NCI-H2029 (cell line): ENCODE measurements at regions not wholly inside any gene's neighbourhood (a gene's known extent, or its start where the extent isn't known, plus 50 kb on each side); places are given as distances from the start of the nearest gene placed in this dataset.
"Not testable (repeated sequence)": the region's sequence is repeated elsewhere in the genome, so short reads cannot be mapped to it uniquely, and the experiment has no call there.

Experiments used
- DNase-seq: peaks from one replicate; lab custom pipeline; 2025; lab: John Stamatoyannopoulos, UW

DNA sequence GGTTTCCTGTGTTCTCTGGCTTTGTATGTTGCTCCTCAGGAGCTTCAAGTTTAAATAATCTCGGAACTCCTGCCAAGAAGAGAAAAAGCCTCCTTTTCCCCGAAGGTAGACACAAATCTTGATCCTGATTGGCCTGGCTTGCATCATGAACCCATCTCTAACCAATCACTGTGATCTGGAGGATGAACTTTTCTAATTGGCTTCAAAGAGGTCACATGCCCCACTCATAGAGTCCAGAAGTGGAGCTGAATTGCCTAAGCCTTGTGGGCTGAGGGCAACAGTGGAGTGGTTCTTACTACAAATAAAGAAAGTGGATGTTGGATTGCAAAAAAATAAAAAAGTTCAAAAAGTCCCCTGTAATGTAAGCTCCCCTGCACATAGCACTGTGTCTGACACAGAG, 245.9 kb downstream of the MID1IP1 start:
- DNase-seq = no peak

DNA sequence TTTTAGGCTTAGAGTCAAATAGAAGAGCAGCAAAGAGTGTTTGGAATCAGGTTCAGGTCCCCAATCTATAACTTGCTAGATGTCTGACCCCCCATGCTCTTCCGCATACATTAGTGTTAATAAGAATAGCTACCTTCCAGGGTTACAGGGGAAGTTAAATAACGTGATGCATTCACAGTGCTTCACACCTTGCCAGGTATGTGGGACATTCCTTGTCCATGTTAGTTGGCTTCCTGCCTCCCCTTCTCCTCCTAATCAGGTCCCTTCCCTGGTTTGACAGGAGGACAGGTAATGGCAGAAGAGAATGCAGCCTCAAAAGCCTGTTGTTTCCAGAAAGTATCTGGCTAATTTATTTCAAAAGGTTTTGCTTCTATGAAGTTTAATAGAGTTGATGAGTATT, 248.7 kb downstream of the MID1IP1 start:
- no peak for DNase-seq

DNA sequence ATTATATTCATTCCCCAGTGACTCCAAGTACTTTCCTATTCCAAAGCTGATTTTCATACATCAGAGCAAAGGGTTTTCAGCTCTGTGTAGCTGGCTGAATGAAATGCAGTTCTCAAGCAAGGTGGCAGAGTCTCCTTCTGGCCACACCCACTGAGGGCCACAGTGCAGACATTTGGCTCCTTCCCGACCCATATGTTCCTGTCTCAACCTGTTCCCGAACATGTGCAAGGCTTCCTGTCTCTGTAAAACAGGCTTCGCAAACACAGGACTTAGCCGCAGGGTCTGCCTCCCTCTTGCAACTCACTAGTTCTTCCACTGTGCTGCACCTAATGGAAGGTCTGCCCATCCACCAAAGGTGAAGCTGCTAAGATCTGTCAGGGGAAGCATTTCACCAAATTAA, 249.2 kb downstream of the MID1IP1 start:
- no peak for DNase-seq

DNA sequence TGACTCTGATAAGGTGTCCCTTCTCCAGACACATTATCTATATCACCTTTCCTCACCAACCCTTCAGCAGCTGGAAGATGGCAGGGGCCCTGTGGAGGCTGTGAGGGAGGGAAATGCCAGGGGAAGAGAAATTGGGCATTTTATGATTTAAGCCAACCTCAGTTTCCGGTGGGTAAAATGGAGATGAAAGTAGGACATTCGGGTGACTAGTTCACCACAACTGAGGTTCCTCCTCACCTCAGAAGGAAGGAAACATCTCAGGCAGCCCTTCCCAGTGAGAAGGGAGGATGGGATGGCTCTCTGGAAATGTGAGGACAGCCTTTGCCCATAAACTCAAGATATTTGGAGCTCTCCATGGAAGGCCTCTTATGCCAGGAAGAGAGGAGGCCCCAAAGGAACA, 251.5 kb downstream of the MID1IP1 start:
- no peak for DNase-seq

DNA sequence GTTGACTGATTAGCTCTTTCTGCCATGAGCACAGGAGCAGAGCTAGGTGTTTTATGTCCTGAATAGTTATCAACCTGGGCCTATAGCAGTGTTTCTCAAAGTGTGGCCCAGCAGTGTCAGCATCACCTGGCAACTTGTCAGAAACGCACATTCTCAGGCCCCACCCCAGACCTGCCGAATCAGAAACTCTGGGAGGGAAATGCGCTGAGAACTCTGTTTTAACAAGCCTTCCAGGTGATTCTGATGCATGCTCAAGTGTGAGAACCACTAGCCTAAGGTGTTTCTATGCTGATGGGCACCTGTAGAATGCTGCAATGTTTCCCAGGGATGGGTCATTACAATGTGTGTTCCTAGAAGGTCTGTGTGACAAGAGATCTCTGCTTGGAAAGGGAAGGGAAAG, 257.5 kb downstream of the MID1IP1 start:
- no peak for DNase-seq

DNA sequence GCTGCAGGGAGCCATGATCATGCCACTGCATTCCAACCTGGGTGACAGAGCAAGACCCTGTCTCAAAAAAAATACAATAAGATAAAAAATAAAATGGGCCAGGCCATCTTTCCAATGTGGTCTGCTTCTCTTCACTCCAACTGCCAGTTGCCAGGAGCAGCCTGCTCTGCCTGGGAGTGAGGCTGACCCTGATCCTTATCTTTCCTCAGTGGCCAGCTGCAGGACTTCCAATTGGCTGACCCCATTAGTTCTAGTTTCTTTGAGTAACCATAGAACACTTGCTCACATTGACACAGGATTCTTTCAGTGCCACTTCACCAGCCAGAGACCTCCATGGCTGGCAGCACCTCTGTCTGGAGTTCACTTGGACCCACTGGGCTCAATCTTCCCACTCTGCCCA, 258.6 kb downstream of the MID1IP1 start:
- DNase-seq = no peak

DNA sequence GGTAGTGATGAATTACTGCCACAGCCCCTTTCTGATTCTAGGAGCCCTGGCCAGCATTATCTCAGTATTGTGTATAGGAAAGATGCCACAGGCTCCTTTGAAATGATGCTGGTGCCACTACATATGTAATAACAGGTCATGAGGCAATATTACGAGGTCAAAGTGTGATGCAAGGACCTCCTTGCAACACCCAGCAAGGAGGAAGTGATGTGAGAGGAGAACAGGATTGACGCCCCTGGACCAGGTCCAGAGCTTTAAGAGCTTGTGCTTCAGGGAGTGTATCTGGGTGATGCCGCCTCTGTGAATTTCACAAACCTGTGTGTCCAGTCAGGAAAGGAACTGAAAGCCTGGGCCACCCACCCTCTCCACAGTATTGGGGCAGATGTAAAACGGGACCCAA, 261.8 kb downstream of the MID1IP1 start:
- DNase-seq = peak; percentile 59

DNA sequence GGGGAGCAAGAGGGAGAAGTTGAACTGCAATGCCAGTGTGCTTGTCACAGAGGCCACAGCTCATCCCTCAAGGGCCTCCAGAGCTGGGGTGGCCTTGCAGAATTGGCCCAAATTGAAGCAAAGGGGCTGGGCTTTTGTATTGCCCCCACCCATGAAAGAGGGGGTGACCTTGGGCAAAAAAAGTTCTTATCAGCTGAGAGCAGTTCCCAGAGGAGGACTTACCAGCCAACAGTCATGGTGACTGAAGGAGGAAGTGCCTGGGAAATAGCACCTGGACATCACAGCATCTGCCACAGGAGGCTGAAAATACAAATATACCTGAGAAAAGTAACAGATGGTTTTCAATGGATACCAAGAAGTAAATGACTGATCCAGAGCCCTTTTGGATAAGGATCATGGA, 262.4 kb downstream of the MID1IP1 start:
- DNase-seq = no peak

DNA sequence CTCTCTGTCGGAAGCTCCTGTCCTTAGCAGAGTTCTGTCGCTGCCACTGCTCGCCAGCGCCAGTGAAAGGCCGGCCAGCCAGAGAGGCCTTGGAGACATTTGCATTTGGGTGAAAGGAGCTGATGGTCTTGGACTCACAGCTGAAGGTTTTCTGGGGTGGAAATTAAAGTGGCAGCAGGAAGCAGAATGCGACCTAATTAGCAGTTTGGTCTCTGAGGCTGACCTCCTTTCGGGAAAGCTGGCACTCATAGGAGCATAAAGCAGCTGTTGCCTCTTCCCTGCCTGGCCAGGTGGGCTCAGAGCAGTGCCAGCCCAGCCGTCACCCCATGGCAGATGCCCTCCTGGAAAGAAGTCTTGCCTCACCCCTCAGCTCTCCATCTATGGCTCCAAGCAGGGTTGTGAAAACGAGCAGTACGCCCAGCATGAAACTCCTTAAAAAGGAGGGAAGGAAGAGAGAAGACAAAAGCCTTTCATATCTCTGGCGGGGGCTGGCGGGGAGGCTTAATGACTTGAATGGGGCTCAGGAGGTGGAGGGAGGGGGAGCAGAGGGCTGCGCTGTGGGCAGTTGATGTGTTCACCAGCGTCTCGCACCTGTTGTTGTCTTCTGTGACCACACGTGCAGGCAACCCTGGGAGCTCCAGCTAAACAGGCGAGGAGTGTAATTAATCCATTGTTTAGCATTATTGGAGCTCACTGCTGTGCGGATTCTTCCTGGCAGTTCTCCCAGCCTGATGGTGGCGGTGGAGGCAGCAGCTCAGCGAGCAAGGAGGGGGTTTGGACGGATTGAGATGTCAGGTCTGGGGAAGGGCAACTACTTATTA, 264.0 kb downstream of the MID1IP1 start:
- peak; percentile 61 for DNase-seq

DNA sequence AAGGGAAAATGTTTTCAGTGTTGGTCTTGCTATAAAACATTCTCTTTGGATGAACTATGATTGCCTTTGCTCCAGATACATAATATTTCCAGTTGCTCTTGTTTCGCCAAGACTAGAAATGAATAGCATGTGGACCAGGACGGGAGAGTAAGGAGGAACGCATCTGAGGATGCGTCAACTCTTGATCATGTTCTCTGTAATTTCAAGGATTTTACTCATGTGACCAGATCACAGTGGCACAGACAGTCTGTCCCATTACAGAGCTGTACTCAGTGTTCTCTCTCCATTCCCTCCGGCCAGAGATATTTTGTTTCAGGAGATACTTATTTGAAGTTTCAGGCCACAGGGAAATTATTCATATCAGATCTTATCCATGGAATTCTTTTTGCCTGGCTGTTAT, 266.6 kb downstream of the MID1IP1 start:
- no peak for DNase-seq

DNA sequence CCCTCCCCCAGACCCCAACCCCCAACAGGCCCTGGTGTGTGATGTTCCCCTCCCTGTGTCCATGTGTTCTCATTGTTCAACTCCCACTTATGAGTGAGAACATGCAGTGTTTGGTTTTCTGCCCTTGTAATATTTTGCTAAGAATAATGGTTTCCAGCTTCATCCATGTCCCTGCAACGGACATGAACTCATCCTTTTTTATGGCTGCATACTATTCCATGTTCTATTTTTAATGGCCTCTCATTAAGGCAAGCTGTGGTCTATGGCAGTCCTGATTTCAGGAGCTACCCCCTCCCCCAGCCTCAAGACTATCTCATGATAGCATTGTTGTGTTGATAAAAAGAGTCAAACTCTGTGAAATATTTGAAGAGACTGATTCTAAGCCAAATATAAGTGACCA, 267.4 kb downstream of the MID1IP1 start:
- DNase-seq = not testable (repeated sequence)

DNA sequence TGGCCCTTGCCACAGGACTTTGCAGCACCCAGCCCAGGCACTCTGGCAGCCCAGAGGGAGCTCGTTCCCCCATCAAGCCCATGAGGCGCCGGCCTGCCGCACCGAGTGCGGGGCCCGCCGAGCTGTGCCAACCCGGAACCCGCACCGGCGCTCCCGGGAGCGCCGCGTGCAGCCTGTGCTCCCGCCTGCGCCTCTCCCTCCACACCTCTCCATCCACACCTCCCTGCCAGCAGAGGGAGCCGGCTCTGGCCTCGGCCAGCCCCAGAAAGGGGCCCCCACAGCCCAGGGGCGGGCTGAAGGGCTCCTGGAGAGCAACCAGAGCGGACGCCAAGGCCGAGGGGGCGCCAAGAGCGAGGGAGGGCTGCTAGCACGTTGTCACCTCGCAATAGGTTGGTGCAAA, 268.8 kb downstream of the MID1IP1 start:
- DNase-seq = no peak

DNA sequence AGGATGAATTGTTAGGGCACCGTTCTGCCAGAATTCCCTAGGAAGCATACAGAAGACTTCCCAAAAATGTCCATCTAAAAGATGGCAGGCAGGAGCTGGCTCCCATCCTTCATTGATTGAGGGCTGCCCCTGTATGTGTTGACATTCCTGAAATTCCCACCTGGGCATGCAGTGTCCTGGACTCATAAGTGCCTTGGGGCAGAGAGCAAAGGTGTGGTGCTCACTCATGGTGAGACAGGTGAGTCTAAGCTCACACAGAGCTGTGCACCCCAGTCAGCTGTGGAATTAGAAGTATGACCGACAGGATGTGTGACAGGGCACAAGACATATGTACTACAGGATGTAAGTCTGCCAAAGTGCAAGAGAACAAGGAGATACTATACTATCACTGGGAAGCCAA, 271.9 kb downstream of the MID1IP1 start:
- DNase-seq = no peak

DNA sequence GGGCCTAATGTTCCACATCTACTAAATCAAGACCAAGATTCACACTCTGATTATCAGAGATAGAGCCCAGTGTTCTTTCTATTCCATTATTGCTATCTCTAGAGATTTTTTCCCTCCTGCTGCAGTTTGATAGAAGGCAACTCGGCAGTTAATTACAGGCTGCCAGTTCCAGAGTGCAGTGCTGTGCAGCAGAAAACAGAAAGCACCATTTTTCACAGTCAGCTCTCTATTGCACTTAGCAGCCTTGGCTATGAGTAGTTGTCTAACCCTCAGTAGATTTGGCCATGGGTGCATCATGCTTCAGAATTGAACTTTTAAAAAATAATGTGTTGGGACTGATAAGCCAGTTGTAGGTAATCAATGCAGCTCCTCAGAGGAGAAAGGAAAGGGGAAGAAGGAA, 295.3 kb downstream of the MID1IP1 start:
- DNase-seq = no peak

DNA sequence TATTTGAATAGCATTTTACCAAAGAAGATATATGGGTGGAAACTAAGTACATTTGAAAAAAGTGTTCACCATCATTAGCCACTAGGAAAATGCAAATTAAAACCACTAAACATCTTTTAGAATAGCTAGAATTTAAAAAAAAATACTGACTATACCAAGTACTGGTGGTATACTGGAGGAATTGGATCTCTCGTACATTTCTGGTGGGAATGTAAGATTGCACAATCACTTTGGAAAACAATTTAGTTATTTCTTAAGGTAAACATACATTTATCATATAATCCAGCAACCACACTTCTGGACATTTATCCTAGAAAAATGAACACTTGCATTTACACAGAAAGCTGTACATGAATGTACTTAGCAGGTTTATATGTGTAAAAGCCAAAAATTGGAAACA, 303.5 kb downstream of the MID1IP1 start:
- DNase-seq = no peak

DNA sequence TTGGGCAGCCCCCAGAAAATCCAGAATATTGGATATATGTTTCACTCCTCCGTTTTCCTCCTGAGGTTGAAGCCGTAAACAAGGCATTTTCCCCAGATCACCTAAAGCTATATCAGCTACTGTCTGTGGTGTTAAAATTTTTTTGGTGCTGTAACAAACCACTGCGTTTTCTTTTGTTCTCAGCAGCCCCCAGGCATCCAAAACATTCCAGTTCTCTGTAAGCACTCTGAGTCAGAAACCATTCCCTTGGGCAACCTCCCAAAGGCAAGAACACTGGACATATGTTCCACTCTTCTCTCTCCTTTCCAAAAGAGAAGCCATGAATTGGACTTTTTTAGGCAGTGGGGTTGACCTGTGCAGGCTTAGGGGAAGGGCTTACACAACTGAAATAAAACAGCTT, 310.9 kb downstream of the MID1IP1 start:
- DNase-seq = no peak

DNA sequence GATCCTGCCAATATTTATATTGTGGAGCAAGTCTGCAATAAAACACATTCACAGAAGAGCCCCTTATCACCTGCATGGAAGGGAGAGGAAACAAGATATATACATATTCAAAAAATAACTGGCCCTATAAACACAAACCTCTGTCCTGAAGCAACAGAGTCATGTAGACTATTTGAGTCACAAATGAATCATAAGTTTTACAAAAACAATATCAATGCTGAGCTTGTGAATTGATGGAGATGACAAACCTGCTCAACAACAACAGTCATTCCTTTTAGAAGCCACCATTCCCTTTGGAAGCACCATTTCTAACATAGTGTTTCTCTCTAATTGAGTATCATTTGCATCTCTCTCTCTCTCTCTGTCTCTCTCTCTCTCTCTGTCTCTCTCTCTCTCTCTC, 313.9 kb downstream of the MID1IP1 start:
- DNase-seq = no peak

DNA sequence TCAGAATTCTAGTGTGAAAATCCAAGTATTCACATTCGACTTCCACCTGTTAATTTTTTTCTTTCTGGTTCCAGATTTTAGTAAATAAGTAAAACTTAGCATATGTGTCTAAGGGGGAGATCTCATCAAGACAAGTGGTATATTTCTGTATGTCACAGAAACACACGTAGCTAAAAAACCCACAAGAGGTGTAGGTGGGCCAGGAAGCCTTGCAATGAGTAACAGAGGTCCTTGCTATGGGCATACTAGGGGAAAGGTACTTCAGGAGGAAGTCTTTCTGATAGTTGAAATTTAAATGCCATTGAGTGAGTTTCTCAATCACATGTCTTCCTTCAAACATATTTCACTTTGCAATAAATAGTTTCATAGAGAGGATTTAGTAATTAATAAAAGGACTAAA, 315.8 kb downstream of the MID1IP1 start:
- DNase-seq = no peak

DNA sequence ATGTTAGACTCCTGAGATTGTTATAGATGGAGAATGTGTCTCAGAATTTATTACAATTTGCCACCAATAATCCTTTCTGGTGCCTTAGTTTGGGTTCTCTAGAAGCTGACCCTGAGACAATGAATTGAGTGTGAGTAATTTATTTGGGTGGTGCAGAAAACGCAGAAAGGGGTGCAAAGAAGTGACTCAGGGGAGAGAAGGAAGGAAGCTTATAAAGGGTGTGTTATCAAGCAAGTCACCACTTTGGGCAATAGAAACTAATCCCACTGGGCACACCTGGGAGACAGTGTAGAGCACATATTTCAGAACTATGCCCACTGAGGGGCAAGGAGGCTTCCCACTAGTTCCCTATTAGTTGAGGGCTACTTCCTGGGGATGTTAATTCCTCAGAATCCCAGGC, 320.6 kb downstream of the MID1IP1 start:
- no peak for DNase-seq

DNA sequence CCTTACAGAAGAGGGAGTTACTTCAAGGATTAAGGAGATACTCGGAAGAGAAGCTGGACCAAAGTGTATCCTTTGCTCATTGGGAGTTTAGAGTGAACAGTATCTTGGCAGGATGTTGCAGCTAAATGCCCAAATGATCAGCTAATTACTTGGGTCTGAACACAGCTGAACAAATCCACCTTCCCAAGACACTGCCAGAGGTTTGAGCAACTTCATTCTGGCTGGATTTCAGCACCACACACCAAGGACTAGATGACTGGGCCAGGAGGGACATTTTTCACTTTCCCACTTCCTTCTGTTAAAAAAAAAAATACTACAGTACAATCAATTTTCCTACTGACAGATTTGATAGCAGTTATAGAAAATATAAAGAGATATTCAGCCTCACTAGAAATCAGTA, 324.6 kb downstream of the MID1IP1 start:
- no peak for DNase-seq

DNA sequence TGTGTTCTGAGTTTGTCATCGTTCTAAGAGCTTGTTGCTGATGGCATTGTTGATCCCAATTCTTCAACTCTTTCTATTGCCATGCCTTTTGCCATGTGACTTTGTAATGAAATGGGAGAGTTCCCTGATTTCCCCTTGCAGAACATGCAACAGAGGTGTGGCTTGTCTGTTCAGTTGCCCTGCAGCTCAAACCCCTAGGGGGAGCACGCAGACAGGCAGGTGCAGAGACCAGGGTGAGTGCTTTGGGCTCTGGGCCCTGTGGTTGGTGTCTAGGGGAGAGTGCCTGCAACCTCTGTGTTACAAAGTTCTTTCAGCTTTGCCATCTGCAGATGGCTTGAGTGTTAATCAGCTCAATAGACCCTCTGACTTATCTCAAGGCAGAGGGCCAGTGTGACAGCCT, 332.7 kb downstream of the MID1IP1 start:
- peak; percentile 22 for DNase-seq

DNA sequence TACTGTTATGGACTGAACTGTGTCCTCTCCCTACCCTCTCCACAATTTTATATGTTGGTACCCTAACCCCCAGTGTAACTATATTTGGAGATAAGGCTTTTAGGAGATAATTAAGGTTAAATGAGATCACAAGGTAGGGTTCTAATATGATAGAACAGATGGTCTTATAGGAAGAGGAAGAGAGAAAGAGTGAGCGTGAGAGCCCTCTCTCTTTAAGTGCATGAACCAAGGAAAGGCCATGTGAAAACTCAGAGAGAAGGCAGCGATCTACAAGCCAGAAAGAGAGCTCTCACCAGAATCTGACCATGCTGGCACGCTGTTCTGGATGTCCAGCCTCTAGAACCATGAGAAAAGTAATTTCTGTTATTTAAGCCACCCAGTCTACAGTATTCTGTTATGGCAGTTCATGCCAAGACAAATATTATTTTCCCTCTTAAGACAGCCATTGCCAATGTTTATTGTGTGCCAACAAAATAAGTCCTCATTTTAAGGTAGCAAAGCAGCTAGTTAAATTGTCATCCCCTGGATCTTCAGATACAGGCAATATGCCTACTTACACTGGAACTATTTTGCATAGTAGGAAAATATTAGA, 336.2 kb downstream of the MID1IP1 start:
- DNase-seq = peak; percentile 54

DNA sequence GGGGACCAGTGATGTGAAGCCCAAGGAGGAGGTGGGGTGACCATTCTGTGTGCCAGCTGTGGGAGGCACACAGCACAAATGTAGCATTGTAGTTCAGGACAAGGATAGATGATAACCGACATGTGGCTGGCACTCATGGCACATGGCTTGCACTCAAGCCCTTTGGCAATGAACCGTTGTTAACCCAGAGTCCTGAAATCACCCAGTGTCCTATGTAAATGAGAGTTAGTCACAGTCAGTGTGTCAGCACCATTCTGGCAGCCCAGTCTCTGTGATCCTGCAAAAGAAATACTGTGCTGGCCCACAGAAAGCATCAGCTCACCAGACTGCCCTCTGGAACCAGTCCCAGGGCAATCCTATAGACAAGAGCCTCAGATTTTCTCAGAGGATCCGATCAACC, 339.3 kb downstream of the MID1IP1 start:
- DNase-seq = no peak

DNA sequence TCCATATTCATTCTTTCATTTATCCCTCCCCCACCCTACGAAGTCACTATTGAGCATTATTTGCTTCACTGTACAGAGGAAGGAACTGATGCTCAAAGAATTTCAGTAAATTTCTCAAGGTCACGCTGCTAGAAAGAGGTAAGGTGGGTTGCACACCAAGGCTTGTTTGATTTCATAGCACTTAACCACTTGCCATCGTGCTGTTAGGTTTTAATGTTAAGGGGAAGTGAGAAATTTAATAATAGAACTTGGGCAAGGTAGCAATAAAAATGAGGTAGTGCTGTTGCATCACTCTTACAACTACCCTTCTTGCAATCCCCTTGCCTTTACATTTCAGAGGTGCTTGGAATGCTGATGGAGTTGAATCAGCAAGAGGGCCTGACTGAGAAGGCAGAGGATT, 343.1 kb downstream of the MID1IP1 start:
- DNase-seq = no peak
